IMR-90 (cell line): ENCODE measurements at regions not wholly inside any gene's neighbourhood (a gene's known extent, or its start where the extent isn't known, plus 50 kb on each side); places are given as distances from the start of the nearest gene placed in this dataset.

Experiments
- ATAC-seq: fragments of 200-7000 bp; cut with Tn5 transposase; 2 replicates; pipeline ENCODE4 v1.9.1; 2020; ENCODE audit warnings: low read depth, mild to moderate bottlenecking, moderate library complexity
- BruUV-seq: library from RNA; stranded (reverse); fragments of 400-500 nt; replicated peaks from 2 replicates; lab custom pipeline; 2021; lab: Mats Ljungman, UMichigan
- CTCF ChIA-PET: fragments of 300-600 bp; formaldehyde crosslinking; extraction: SDS; loops from one replicate; lab custom pipeline; 2021; ENCODE audit warnings: antibody characterized with exemption; lab: Yijun Ruan, JAX
- POLR2A ChIA-PET: fragments of 300-600 bp; sonication (Branson Sonifier 250); formaldehyde crosslinking; loops from one replicate; lab custom pipeline; 2022; ENCODE audit warnings: antibody characterized with exemption; ENCODE audit not compliant: unreplicated experiment; lab: Charles Lee
- DNase-seq: peaks from one replicate; pipeline ENCODE4 v3.0.0; 2013
- H2AFZ ChIP-seq: replicated peaks from 2 replicates; pipeline ENCODE3; 2013; ENCODE audit warnings: low read length, mild to moderate bottlenecking; ENCODE audit not compliant: poor library complexity
- H2AK5ac ChIP-seq: 2 replicates; pipeline ENCODE4 v1.6.1; 2013; ENCODE audit warnings: low read depth, low read length, inconsistent platforms
- H2AK9ac ChIP-seq: replicated peaks from 2 replicates; pipeline ENCODE3; 2013; ENCODE audit warnings: mild to moderate bottlenecking, low read depth, low read length, moderate library complexity; ENCODE audit not compliant: poor library complexity
- H2BK120ac ChIP-seq: 2 replicates; pipeline ENCODE4 v1.6.1; 2013; ENCODE audit warnings: low read depth, low read length, inconsistent platforms
- H2BK15ac ChIP-seq: 3 replicates; pipeline ENCODE4 v1.6.1; 2013; ENCODE audit warnings: low read depth, low read length, inconsistent platforms
- H2BK20ac ChIP-seq: 2 replicates; pipeline ENCODE4 v1.6.1; 2013; ENCODE audit warnings: low read depth, mild to moderate bottlenecking, inconsistent platforms, low read length, moderate library complexity
- H2BK5ac ChIP-seq: 2 replicates; pipeline ENCODE4 v1.6.1; 2013; ENCODE audit warnings: mild to moderate bottlenecking, low read depth, low read length, inconsistent platforms; ENCODE audit not compliant: poor library complexity, severe bottlenecking
- H3K14ac ChIP-seq: replicated peaks from 2 replicates; pipeline ENCODE4 v1.6.1; 2013; ENCODE audit warnings: low read depth, low read length, inconsistent platforms
- H3K18ac ChIP-seq: 2 replicates; pipeline ENCODE4 v1.6.1; 2013; ENCODE audit warnings: low read depth, low read length, control low read depth
- H3K23ac ChIP-seq: 2 replicates; pipeline ENCODE4 v1.6.1; 2013; ENCODE audit warnings: low read depth, low read length, inconsistent platforms
- H3K27ac ChIP-seq: 2 replicates; pipeline ENCODE4 v1.5.1; 2013; ENCODE audit warnings: mild to moderate bottlenecking, control low read depth, low read length; ENCODE audit not compliant: insufficient read depth
- H3K27me3 ChIP-seq: 2 replicates; pipeline ENCODE4 v1.6.1; 2013; ENCODE audit warnings: low read length; ENCODE audit not compliant: control insufficient read depth, insufficient read depth
- H3K36me3 ChIP-seq: 2 replicates; pipeline ENCODE4 v1.6.1; 2013; ENCODE audit warnings: low read length, mixed read lengths; ENCODE audit not compliant: control insufficient read depth, insufficient read depth
- H3K4ac ChIP-seq: 2 replicates; pipeline ENCODE4 v1.6.1; 2013; ENCODE audit warnings: low read depth, low read length, inconsistent platforms
- H3K4me1 ChIP-seq: 2 replicates; pipeline ENCODE4 v1.6.1; 2013; ENCODE audit warnings: low read length, mixed read lengths; ENCODE audit not compliant: control insufficient read depth, insufficient read depth
- H3K4me2 ChIP-seq: 2 replicates; pipeline ENCODE4 v1.6.1; 2013; ENCODE audit warnings: low read depth, mild to moderate bottlenecking, control low read depth, low read length, moderate library complexity
- H3K4me3 ChIP-seq: 2 replicates; pipeline ENCODE4 v1.5.1; 2013; ENCODE audit warnings: low read depth, mild to moderate bottlenecking, control low read depth, low read length, moderate library complexity; ENCODE audit not compliant: insufficient read depth
- H3K56ac ChIP-seq: 2 replicates; pipeline ENCODE4 v1.6.1; 2013; ENCODE audit warnings: low read length, inconsistent platforms; ENCODE audit not compliant: insufficient read depth; ENCODE audit errors: extremely low read depth
- H3K79me1 ChIP-seq, 2 experiments: 2 replicates each; pipeline ENCODE4 v1.6.1; 2013; ENCODE audit warnings: low read length in 2 of 2, inconsistent platforms in 1 of 2, low read depth in 1 of 2
- H3K9ac ChIP-seq: 2 replicates; pipeline ENCODE4 v1.6.1; 2013; ENCODE audit warnings: low read depth, low read length, control low read depth
- H3K9me1 ChIP-seq: 2 replicates; pipeline ENCODE4 v1.6.1; 2013; ENCODE audit warnings: low read length, inconsistent platforms; ENCODE audit not compliant: insufficient read depth
- H3K9me3 ChIP-seq: 2 replicates; pipeline ENCODE4 v1.6.1; 2013; ENCODE audit warnings: low read length; ENCODE audit not compliant: control insufficient read depth, insufficient read depth
- H4K20me1 ChIP-seq: 2 replicates; pipeline ENCODE4 v1.6.1; 2013; ENCODE audit warnings: low read length, inconsistent platforms; ENCODE audit not compliant: insufficient read depth
- H4K5ac ChIP-seq: 2 replicates; pipeline ENCODE4 v1.6.1; 2013; ENCODE audit warnings: mild to moderate bottlenecking, low read depth, low read length, control low read depth
- H4K8ac ChIP-seq, 2 experiments: 2 replicates each; pipeline ENCODE4 v1.6.1; 2013; ENCODE audit warnings: low read depth in 2 of 2, low read length in 2 of 2, control low read depth in 1 of 2, inconsistent platforms in 1 of 2
- H4K91ac ChIP-seq: 2 replicates; pipeline ENCODE4 v1.6.1; 2013; ENCODE audit warnings: low read depth, low read length, inconsistent platforms; ENCODE audit not compliant: insufficient read depth
- CEBPB ChIP-seq: IDR thresholded peaks from 2 replicates; pipeline ENCODE4 v1.6.1; 2012; ENCODE audit warnings: low read depth, low read length, improper control_type of control experiment
- FOS ChIP-seq: fragments of 150-350 bp; IDR thresholded peaks from 2 replicates; pipeline ENCODE4 v1.6.1; 2016; ENCODE audit warnings: low read depth, low read length
- MXI1 ChIP-seq: IDR thresholded peaks from 2 replicates; pipeline ENCODE4 v1.6.1; 2012; ENCODE audit warnings: low read depth, mild to moderate bottlenecking, low read length, moderate library complexity, borderline replicate concordance
- USF2 ChIP-seq: fragments of 150-350 bp; IDR thresholded peaks from 2 replicates; pipeline ENCODE4 v1.6.1; 2017; ENCODE audit warnings: mild to moderate bottlenecking, antibody characterized with exemption, low read length, low read depth
- WGBS, 2 experiments: methylation state at CpG; one replicate each; pipeline versions ENCODE4 v1.1.5 to v1.1.7; 2013; ENCODE audit warnings: missing lambda C conversion rate in 2 of 2; ENCODE audit not compliant: insufficient read length in 1 of 2; ENCODE audit errors: extremely low coverage in 2 of 2; 5-methylcytosine and 5-hydroxymethylcytosine counted together
- dilution Hi-C: fragments of 300-500 bp; cut with HindIII; formaldehyde crosslinking; loops from one replicate; pipeline ENCODE4 v1.14.3; 2018; ENCODE audit warnings: low sequenced_read_pairs; ENCODE audit not compliant: unreplicated experiment
- in situ Hi-C: fragments of 300-500 bp; cut with MboI; formaldehyde crosslinking; loops from 3 replicates; pipeline ENCODE4 v1.14.3; 2019; ENCODE audit warnings: low sequenced_read_pairs, inconsistent platforms, mixed read lengths
- intact Hi-C: fragments of 100-400 bp; cut with micrococcal nuclease; formaldehyde crosslinking; loops from 2 replicates; pipeline ENCODE4 v1.10.0; 2022

- H4K5ac ChIP-seq, result no peak overlapping the region
- WGBS, 2 experiments, result no CpG with 5 or more reads among the region's 3 CpGs
- no peak overlapping the region for H2AK5ac ChIP-seq
- no peaks in the 10 kb centered on the region for H4K20me1 ChIP-seq
- H3K56ac ChIP-seq, result no peak overlapping the region
- H2BK20ac ChIP-seq, result no peak overlapping the region
- POLR2A ChIA-PET, result no interaction called here
- no peaks in the 10 kb centered on the region for H3K36me3 ChIP-seq
- TF ChIP-seq MXI1 (no peak), USF2 (no peak), FOS (no peak), CEBPB (0 out of 2 replicates have a peak, but pooled peaks have one; percentile 63)
- no peak for DNase-seq
- no peak overlapping the region for H2BK120ac ChIP-seq
- H3K27ac ChIP-seq, result no peak overlapping the region
- no peak overlapping the region for H3K23ac ChIP-seq
- H3K14ac ChIP-seq, result no peak overlapping the region
- H3K18ac ChIP-seq, result no peak overlapping the region
- no peak overlapping the region for H4K8ac ChIP-seq
- no peak overlapping the region for H2BK5ac ChIP-seq
- in situ Hi-C loops (no loop called here), dilution Hi-C loops (no loop called here), intact Hi-C loops (no loop called here)
- BruUV-seq, result no TSS peak
- no peaks in the 10 kb centered on the region for H3K9me3 ChIP-seq
- no peak overlapping the region for H3K9ac ChIP-seq
- no peak overlapping the region for H4K91ac ChIP-seq
- no peaks in the 10 kb centered on the region for H3K79me1 ChIP-seq
- no peak overlapping the region for H3K4ac ChIP-seq
- H2AFZ ChIP-seq, result no peak overlapping the region
- H3K9me1 ChIP-seq, result no peaks in the 10 kb centered on the region
- peaks cover 14% of the 10 kb centered on the region for H3K27me3 ChIP-seq
- H2BK15ac ChIP-seq, result no peak overlapping the region
- no peak overlapping the region for H2AK9ac ChIP-seq
- no peak overlapping the region for H3K4me3 ChIP-seq
- no peak for ATAC-seq
- CTCF ChIA-PET, result no interaction called here
- H3K4me1 ChIP-seq, result no peaks in the 10 kb centered on the region
- no peak overlapping the region for H3K4me2 ChIP-seq
These were observed 370.7 kb downstream of the MIAT start for GRCh38 chr22:27028093-27028492.
